ENCODE measurements at regions not wholly inside any gene's neighbourhood (a gene's known extent, or its start where the extent isn't known, plus 50 kb on each side); places are given as distances from the start of the nearest gene placed in this dataset.

DNA sequence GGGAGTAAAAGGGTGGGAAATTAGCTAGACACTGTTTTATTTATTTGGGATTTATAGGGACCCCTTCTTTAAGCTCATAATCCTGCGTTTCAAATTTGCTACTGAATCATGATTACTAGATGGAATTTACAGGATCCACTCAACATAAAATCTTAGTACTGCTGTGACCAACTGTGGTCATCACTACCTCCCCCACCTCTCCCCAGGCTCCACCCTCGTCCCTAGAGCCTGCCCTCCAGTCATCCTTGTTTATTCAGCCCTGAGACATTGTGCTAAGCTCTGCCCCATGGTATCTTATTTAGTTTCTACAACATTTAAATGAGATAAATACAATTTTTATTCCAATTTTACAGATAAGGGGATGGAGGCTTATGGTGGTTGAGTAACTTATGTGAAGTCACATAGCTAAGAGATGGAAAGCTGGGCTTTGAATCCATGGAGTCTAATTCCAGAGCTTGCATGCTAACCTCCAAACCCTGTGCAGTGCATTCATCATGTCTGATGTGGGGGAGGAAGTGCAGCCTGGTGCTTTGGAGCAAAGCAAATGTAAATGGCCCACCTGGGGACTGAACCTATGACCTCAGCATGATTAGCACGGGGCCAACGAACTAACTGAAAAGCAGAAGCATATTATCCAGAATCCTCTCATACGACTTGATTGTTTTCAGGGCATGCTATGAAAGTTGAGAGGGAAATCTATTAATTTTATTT, 502.4 kb downstream of the TMEM182 start:
- TF ChIP-seq, protein P1, sequence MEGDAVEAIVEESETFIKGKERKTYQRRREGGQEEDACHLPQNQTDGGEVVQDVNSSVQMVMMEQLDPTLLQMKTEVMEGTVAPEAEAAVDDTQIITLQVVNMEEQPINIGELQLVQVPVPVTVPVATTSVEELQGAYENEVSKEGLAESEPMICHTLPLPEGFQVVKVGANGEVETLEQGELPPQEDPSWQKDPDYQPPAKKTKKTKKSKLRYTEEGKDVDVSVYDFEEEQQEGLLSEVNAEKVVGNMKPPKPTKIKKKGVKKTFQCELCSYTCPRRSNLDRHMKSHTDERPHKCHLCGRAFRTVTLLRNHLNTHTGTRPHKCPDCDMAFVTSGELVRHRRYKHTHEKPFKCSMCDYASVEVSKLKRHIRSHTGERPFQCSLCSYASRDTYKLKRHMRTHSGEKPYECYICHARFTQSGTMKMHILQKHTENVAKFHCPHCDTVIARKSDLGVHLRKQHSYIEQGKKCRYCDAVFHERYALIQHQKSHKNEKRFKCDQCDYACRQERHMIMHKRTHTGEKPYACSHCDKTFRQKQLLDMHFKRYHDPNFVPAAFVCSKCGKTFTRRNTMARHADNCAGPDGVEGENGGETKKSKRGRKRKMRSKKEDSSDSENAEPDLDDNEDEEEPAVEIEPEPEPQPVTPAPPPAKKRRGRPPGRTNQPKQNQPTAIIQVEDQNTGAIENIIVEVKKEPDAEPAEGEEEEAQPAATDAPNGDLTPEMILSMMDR (IDR thresholded peaks at IDR 0.05) = no peak
- TF ChIP-seq POLR2AphosphoS5 (IDR thresholded peaks at IDR 0.05) = no peak
- TF ChIP-seq POLR2A (IDR thresholded peaks at IDR 0.05) = no peak
